ENCODE measurements at regions not wholly inside any gene's neighbourhood (a gene's known extent, or its start where the extent isn't known, plus 50 kb on each side); places are given as distances from the start of the nearest gene placed in this dataset.

GRCh38 chr13:50685491-50685890, 158.0 kb downstream of the DLEU7 start:
- DNase-seq (ENCODE audit: low read depth in 3 of 3, low spot score in 2 of 3): no peak

GRCh38 chr13:50685956-50686355, 157.5 kb downstream of the DLEU7 start:
- DNase-seq (ENCODE audit: low read depth in 3 of 3, low spot score in 2 of 3): no peak

- no peak for DNase-seq (ENCODE audit: low read depth in 3 of 3, low spot score in 2 of 3)
Measured at GRCh38 chr13:50686551-50686950, 156.9 kb downstream of the DLEU7 start.

- no peak for DNase-seq (ENCODE audit: low read depth in 3 of 3, low spot score in 2 of 3)
Measured at GRCh38 chr13:50687545-50687944, 155.9 kb downstream of the DLEU7 start.

GRCh38 chr13:50690006-50690405, 153.5 kb downstream of the DLEU7 start:
- DNase-seq (ENCODE audit: low read depth in 3 of 3, low spot score in 2 of 3): no peak

- DNase-seq (ENCODE audit: low read depth in 3 of 3, low spot score in 2 of 3): no peak
Measured at GRCh38 chr13:50691176-50691680, 152.3 kb downstream of the DLEU7 start.

- DNase-seq (ENCODE audit: low read depth in 3 of 3, low spot score in 2 of 3): peak in 1 of 3 donors; percentile 14
Measured at GRCh38 chr13:50691681-50692263, 151.7 kb downstream of the DLEU7 start.

- DNase-seq (ENCODE audit: low read depth in 3 of 3, low spot score in 2 of 3): no peak
Measured at GRCh38 chr13:50692396-50692915, 151.0 kb downstream of the DLEU7 start.

- DNase-seq (ENCODE audit: low read depth in 3 of 3, low spot score in 2 of 3): no peak
Measured at GRCh38 chr13:50693727-50694126, 149.8 kb downstream of the DLEU7 start.

- no peak for DNase-seq (ENCODE audit: low read depth in 3 of 3, low spot score in 2 of 3)
Measured at GRCh38 chr13:50697746-50698539, 145.5 kb downstream of the DLEU7 start.

GRCh38 chr13:50699874-50700663, 143.4 kb downstream of the DLEU7 start:
- no peak for DNase-seq (ENCODE audit: low read depth in 3 of 3, low spot score in 2 of 3)

- DNase-seq (ENCODE audit: low read depth in 3 of 3, low spot score in 2 of 3): no peak
Measured at GRCh38 chr13:50700664-50701305, 142.7 kb downstream of the DLEU7 start.

GRCh38 chr13:50701469-50701868, 142.0 kb downstream of the DLEU7 start:
- DNase-seq (ENCODE audit: low read depth in 3 of 3, low spot score in 2 of 3): no peak

- no peak for DNase-seq (ENCODE audit: low read depth in 3 of 3, low spot score in 2 of 3)
Measured at GRCh38 chr13:50706505-50706904, 137.0 kb downstream of the DLEU7 start.

- no peak for DNase-seq (ENCODE audit: low read depth in 3 of 3, low spot score in 2 of 3)
Measured at GRCh38 chr13:50707628-50708027, 135.9 kb downstream of the DLEU7 start.

- no peak for DNase-seq (ENCODE audit: low read depth in 3 of 3, low spot score in 2 of 3)
Measured at GRCh38 chr13:50708461-50708860, 135.0 kb downstream of the DLEU7 start.

GRCh38 chr13:50709058-50709457, 134.4 kb downstream of the DLEU7 start:
- no peak for DNase-seq (ENCODE audit: low read depth in 3 of 3, low spot score in 2 of 3)

GRCh38 chr13:50711131-50711815, 132.2 kb downstream of the DLEU7 start:
- no peak for DNase-seq (ENCODE audit: low read depth in 3 of 3, low spot score in 2 of 3)

- no peak for DNase-seq (ENCODE audit: low read depth in 3 of 3, low spot score in 2 of 3)
Measured at GRCh38 chr13:50711996-50712395, 131.5 kb downstream of the DLEU7 start.

GRCh38 chr13:50712456-50712855, 131.0 kb downstream of the DLEU7 start:
- no peak for DNase-seq (ENCODE audit: low read depth in 3 of 3, low spot score in 2 of 3)
